ENCODE measurements at regions not wholly inside any gene's neighbourhood (a gene's known extent, or its start where the extent isn't known, plus 50 kb on each side); places are given as distances from the start of the nearest gene placed in this dataset.
"Not testable (repeated sequence)": the region's sequence is repeated elsewhere in the genome, so short reads cannot be mapped to it uniquely, and the experiment has no call there.

DNA sequence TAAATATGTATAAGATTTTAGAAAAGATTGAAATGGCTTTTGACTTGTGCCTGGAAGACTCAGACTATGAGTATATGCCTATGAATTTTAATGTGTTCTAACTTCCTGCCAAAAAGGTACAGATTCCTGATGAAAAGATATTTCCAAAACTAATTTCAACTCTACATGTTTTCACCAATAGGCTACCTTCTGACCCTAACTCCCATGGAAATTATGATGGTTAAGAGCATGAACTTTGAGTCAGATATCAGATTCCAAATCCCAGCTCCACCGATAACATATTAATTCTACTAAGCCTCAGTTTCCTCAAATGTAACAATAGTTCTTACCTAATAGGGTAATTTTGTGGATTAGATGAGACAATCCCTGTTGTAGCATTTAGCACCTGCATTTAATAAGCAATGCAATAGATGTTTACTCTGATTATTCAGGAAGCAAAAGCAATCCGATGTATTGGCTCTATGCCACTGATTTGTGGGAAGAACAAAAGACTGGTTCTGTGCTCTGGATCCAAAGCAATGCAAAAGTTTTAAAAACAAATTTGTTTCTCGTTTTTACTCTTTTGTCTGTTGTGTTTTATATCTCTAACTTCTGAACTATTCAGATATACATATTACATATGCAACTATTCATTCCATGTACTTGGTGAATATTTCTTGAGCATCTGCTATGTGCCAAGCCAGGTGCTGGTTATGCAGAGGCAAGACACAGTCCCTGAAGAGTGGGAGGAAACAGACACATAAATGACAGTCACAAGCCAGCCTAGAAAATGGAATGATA lies 115.4 kb downstream of the GATA6 start:
- DNase-seq (ENCODE audit: low read depth), result no peak

DNA sequence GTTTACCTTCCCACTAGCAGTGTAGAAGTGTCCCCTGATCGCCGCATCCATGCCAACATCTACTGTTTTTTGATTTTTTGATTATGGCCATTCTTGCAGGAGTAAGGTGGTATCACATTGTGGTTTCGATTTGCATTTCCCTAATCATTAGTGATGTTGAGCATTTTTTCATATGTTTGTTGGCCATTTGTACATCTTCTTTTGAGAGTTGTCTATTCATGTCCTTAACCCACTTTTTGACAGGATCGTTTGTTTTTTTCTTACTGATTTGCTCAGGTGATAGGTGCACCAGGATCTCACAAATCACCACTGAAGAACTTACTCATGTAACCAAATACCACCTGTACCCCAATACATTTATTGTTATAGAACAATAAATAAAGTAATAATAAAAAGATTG lies 114.5 kb downstream of the GATA6 start:
- DNase-seq (ENCODE audit: low read depth), result not testable (repeated sequence)

DNA sequence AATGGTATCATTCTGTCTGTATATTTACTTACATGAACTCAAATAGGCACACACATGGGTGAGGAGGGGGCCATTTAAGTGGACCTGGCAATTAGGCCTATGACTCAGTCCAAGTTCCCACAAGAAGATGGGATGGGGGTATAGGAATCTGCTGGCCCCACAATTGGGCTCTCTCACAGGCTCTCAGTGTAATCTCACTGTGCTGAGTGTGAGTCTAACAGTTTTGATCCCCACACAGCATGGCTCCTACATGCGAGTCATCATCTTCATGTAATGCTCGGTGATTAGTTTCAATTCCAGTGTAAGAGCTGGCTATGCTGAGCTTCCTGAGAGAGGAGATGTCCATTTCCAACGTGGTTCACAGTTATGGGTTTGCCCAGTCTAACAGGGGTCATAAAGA lies 114.0 kb downstream of the GATA6 start:
- no peak for DNase-seq (ENCODE audit: low read depth)

DNA sequence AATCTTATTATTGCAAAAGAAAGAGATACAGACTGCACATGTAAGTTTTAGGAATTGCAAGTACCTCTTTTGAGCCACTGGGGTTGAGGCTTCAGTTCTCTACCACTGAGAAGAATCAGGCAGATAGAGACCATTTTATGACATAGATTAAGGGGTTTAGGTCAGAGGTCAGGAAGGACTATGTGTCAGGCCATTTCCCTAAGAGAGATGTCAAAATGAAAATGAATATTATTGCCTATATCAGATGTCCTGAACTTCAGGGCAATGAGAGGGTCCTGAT lies 113.7 kb downstream of the GATA6 start:
- no peak for DNase-seq (ENCODE audit: low read depth)

DNA sequence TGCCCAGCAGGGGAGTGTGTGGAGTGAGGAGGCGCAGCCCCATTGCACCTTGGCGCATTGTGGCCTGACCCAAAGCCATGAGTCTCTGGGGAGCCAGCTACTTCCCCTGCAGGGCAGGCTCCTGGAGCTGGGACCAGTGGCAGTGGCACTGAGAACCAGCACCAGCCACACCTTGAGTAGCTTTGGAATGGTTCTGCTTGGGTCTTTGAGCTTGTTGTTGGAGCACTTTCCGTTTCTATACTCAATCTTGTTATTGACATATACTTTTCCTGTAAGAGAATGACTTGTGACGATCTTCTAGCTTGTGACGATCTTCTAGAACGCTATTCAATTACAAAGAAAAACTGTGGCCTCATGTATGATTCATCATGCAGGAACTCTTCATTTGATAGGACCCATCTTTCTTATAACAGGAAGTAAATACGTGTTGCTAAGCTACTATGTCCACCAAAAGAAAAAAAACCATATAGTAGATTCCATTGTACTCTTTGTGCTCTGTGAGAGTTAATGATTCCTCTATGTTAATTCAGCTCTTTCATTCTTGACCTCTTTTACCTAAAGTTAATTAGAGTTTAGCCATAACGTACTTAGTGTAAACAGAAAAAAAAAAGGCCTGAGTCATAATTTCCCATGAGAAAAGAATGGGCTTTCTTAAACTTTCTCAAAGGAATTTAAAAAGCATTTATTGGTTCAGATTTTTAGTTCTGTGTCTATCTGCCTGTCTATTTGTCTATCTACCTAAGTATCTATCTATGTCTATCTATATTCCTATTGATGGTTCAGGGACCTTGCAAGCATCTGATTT lies 113.1 kb downstream of the GATA6 start:
- DNase-seq (ENCODE audit: low read depth), result no peak

DNA sequence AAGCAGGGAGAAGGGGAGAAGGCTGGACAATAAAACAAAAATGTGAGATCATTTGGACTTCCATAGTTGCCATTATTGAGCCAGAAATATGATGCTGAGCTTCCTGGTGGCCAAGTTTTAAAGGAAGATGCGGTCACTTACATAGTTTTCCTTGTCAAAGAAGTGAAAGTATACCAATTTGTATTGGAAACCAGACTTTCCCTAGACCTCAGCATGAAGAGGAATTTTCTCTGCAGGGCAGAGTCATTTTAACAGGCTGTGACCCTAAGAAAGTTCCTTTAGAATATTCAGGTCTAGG lies 111.0 kb downstream of the GATA6 start:
- no peak for DNase-seq (ENCODE audit: low read depth)

DNA sequence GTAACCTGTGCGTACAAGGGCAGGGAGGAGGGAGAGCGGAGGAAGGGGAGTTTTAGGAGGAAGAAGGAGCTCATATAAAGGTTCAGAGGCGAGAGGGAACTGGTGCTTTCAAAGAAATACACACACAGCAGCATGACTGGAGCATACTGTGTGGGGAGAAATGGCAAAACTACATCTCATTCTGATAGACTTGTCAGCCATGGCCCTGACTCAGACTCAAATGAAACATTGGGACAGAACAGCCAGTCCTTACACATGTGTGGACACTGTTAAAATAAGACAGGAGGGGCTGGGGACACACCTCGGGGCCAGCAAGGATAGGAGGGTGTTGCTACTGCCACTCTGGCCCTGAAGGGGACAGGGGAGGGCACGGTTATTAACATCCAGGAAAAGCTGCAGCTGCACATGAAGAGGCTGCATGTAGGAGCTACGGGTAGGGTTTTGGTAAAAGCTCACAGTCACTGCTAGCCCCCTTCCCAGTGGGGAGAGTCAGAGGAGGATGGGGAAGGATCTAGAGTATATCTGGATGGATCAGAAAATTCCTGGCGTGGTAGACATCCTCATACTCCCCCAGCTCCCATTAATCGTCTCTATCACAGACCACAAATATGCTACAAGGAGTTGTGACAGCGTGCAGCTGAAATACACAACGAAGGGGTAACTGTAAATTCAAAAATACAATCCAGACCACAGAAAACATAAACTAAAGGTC lies 110.5 kb downstream of the GATA6 start:
- no peak for DNase-seq (ENCODE audit: low read depth)

DNA sequence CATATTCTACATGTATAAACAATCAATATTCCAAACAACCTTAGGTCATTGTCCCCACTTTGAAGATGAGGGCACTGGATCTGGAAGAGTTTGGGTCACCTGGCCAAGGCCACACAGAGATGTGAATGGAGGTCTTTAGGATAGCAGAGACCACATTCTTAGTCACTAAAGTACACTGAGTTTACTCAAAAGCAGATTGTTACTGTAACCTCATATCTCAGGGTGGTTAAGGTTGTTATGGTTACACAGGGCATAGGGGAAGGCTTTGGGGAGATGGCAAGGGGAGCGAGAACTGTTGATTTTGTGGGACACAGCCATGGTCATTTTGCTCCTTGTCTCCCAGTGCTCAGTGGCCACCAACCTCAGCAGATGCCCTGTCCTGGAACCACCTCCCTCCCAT lies 109.4 kb downstream of the GATA6 start:
- no peak for DNase-seq (ENCODE audit: low read depth)

DNA sequence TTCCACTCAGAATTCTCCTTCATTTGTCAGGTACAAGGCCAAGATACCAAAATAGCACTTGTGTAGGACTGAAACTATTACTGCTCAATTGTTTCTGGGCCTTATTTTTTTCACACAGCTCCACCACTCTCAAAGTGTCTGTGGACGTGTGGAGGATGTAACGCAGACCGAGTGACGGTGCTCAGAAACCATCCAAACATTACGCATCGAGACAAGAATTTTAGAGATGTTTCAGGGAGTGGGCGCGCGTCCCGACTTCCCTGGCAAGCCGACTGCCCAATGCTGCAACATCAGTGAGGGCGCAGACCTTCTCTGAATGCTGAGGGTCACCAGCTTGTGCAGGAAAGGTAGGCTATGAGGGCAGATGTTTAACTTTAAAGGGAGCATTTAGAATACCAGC lies 108.4 kb downstream of the GATA6 start:
- DNase-seq (ENCODE audit: low read depth), result no peak

DNA sequence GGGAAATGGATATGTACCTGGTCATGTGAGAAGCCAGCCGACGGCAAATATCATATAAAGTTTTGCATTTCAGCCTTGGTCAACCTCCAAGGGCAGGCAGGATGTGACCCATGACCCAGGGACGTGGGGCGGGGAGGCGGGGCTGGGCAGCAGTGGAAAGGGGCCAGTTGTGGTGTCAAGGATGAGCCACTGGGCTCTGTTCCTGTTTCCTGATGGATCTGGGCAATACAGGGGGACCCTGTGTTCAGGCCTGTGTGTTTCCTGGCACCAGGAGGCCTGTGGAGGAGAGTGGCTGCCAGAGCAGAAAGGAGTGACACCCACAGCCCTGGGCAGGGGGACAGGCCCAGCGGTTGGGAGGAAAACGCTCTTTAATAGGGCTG lies 106.9 kb downstream of the GATA6 start:
- no peak for DNase-seq (ENCODE audit: low read depth)

DNA sequence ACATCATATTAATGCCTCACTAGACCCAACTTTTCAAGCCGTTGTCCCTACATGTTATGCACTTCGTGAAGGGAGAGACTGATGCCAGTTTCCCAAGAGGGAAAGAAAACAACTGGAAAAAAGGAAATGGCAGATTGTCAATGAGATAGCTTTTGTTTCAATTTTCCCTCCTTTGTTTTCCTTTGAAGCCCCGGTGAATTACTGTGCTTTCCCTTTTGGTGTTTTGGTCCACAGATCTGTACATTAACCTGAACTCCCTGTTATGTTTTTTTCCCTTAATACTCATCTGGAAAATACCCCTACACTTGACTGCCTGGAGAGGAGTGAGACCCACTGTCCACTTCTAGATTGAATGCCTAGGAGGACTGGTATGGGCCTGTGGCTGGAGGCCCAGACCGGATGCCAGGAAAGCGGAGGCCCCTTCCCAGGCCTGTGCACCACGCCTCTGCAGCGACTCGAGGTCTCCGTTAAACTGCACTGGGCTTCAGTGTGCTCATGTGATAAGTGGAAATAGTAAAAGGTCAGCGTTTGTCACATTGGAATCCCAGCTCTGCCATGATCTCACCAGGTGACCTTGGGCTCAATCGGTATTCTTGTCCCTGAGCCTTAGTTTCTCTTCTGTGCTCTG lies 106.4 kb downstream of the GATA6 start:
- DNase-seq (ENCODE audit: low read depth), result no peak

DNA sequence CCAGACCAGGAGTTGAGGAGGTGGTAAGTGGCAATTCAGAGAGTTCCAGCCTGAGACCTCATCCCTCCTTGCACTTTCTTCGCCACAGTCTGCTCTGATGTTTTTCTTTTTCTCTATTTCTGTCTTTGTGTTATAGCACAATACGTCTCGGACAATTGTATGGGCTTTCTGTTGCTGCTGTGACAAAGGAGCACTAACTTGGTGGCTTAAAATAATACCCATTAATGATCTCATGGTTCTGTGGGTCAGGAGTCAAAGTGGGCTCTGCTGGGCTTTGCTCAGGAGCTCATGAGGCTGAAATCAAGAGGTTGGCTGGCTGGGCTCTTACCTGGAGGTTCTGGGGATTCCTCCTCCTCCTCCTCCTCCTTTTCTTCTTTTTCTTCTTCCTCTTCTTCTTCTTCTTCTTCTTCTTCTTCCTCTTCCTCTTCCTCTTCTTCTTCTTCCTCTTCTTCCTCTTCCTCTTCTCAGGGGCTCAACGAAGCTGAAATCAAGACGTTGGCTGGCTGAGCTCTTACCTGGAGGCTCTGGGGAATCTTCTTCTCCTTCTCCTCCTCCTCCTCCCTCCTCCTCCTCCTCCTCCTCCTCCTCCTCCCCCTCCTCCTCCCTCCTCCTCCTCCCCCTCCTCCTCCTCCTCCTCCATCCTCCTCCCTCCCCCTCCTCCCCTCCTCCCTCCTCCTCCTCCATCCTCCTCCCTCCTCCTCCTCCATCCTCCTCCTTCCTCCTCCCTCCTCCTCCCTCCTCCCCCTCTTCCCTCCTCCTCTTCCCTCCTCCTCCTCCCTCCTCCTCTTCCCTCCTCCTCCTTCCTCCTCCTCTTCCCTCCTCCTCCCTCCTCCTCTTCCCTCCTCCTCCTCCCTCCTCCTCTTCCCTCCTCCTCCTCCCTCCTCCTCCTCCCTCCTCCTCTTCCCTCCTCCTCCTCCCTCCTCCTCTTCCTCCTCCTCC lies 104.0 kb downstream of the GATA6 start:
- no peak for DNase-seq (ENCODE audit: low read depth)

DNA sequence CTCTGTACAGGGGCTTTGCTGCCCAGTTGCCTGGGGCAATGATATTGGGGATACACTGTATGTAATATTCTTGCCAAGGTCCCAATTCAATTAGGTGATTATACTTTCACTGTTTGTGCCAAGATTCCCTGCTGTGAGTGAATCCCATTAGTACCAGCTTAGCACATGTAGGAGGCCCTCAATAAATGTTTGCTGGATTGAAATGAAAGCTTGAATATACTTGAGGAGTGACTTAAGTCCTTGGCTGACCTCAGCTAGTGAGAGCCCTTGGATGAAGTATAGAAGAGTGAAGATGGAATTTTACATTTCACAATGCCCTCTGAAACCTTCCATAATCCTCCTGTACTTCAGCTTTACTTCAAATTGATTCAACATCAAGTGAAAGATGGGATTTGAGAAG lies 102.9 kb downstream of the GATA6 start:
- DNase-seq (ENCODE audit: low read depth), result no peak

DNA sequence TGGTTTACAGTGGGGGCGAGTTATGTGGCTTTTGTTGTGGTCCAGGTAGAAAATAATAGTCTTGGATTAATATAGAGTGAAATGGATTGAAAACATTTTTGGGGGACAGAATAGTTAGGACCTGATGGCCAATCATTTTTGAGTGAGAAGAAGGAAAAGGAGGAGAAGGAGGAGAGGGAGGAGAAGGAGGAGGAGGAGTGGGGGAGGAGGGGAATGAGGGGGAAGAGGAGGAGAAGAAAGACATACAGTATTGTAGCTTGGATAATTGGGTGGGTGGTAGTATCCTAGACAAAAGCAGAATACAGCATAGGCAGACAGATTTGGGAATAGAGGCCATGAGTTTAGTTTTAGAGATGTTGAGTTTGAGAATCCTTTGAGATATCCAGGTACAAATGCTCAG lies 101.6 kb downstream of the GATA6 start:
- DNase-seq (ENCODE audit: low read depth), result no peak

DNA sequence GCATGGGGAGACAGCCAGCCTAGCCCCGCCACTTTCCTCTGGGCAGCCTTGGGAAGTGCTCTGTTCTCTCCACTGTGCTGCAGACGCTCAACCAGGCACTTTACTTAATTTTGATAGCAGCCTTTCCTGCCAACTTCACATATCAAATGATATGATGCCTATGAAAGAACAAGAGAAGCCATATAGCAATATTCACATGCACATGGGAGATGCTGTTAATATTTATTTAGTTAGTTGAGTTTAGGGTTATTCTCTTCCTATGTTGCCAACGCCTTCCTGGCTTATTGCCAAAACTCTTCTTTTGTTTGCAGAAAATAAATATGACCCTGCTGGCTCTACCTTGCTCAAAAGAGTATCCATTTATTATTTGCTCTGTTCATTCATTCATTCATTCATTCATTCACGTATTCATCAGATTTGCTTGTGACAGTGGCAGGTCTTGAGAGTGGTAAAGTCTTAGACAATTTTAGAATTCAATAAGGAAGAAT lies 99.3 kb downstream of the GATA6 start:
- no peak for DNase-seq (ENCODE audit: low read depth)

DNA sequence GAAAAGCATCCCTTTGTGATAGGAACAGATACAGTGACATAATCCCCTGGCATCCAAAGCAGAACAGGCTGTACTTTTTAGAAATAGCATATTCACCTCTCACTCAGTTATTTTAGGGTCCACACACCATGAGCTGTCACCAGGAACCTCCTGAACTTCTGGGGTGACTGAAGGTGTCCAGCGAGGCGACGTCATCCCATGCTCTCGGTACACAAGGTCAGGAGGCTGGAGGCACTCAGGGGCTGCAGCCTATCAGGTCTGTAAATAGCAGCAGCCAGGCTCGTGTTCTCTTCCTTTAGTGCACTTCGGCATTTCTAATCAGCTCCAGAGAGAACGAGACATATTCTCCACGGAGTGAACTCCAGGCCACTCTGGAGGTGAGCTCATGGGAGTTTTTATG lies 98.3 kb downstream of the GATA6 start:
- DNase-seq (ENCODE audit: low read depth), result no peak

DNA sequence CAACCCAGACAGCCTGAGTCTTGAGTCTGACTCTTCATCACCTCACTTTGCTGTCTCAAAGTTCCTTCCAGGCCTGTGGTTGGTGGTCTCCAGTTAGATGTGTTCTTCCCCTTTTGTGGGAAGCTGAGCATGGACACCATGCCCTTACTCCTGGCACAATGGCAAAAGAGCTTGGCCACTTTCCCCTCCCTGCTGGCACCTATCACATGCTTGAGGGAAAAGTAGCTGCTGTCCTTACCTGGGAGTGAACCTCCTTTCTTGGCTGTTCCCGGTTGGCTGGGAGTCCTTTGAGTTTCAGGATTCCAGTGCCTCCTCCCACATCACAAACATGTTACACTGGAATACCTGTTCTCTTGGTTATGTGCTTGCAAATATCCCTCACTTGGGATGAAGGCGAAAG lies 97.8 kb downstream of the GATA6 start:
- no peak for DNase-seq (ENCODE audit: low read depth)

DNA sequence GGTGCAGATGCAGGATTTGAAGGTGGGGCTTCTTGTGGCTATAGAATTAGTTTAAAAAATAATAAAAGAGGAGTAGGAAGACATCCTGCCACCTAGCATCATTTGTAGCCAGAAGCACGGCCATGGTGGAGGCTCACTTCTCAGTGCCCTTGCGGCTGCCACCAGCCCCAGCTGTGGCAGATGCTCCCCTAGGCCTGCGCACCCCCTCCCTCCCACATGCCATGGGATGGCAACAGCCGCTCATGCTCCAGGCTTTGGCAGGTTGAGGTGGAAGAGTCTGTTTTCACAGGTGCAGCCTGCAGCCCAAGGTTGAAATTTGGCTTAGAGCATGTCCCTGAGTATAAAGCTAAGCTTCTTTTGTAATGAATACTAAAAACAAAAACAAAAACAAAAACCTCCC lies 96.4 kb downstream of the GATA6 start:
- DNase-seq (ENCODE audit: low read depth), result no peak

DNA sequence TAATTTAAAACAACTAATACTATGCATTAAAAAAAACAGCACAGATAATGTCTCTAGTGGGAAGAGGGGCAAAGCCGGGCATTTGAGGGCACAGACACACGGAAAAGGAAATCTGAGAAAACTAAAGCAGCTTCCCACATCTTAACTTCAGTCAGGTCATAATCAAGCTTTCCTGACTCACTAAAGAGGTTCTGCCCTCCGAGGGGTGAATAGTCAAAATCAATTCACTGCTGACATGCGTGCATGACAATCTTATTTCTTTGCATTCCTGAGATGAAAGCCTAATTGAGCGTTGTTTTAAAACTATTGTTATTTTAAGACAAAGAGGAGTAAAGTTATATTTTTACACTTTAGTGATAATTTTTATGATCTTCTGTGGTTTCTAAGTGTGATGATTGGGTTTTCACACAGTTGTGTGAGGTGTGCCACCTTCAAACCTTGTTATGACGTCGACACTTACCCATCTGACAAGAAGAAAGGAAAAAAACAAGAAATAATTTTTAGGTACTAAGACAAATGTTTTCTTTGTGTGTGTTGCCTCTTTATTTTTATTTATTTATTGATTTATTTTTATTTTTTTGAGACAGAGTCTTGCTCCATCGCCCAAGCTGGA lies 90.9 kb downstream of the GATA6 start:
- DNase-seq (ENCODE audit: low read depth), result no peak

DNA sequence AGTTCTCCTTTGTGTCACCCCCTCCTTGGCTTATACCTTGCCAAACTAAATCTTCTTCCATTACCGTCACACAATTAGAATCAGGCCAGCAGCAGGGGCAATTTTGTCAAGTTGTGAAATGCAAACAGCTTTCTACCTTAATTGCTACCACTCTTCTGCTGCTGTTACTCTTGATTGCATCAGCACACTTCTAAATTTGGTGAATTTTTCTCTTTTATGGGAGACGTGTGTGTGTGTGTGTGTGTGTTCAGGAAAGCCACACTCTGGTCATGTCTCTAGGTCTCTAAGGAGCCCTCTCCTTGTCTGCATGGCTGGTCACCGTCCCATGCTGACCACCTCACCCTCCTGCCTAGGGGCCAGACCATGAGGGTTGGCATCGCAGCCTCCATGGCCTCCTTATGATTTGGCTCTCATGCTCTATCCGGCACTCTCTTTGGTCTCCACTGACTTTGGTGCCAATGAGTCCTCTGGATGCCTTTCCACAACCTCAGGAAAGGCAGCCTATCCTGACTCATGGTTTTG lies 87.7 kb downstream of the GATA6 start:
- no peak for DNase-seq (ENCODE audit: low read depth)

DNA sequence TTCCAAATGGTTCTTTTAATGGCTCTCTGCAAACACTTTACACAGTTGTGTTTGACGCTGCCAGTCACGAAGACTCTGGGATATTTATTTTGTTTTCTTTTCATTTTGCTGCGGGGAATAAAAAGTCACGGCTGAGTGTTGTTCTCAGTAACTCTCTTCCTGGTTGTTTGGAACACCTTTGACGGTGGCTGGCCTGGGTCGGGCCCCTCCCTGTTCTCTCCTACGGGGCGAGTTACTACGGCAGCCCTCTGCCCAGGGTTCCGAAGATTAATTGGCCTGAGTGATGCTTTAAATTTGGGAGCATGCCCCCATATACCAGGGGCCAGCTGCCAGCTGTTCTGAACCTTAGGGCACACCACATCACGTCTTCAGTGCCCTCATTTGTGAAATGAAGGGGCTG lies 84.7 kb downstream of the GATA6 start:
- no peak for DNase-seq (ENCODE audit: low read depth)

Measured in T follicular helper cell (primary cell).